PFSK-1 (cell line): ENCODE measurements at regions not wholly inside any gene's neighbourhood (a gene's known extent, or its start where the extent isn't known, plus 50 kb on each side); places are given as distances from the start of the nearest gene placed in this dataset.

Experiments
- FOXP2 ChIP-seq: optimal IDR thresholded peaks from 2 replicates; pipeline ENCODE3; 2011; ENCODE audit warnings: borderline replicate concordance, control low read depth, inconsistent platforms; ENCODE audit not compliant: insufficient read depth; ENCODE audit errors: extremely low read length, extremely low read depth
- POLR2AphosphoS5 ChIP-seq: IDR thresholded peaks from 2 replicates; pipeline ENCODE4 v1.6.1; 2012; ENCODE audit warnings: low read depth, mild to moderate bottlenecking, control low read depth, low read length, moderate library complexity
- TF ChIP-seq, protein P1 (sequence below), 2 experiments: IDR thresholded peaks; 2 replicates each; pipeline versions ENCODE4 v1.6.1 to v1.8.0; 2011 to 2012; ENCODE audit warnings: low read depth in 2 of 2, low read length in 2 of 2, control low read depth in 1 of 2, inconsistent platforms in 1 of 2, mild to moderate bottlenecking in 1 of 2, moderate library complexity in 1 of 2; ENCODE audit not compliant: insufficient read depth in 1 of 2

DNA sequence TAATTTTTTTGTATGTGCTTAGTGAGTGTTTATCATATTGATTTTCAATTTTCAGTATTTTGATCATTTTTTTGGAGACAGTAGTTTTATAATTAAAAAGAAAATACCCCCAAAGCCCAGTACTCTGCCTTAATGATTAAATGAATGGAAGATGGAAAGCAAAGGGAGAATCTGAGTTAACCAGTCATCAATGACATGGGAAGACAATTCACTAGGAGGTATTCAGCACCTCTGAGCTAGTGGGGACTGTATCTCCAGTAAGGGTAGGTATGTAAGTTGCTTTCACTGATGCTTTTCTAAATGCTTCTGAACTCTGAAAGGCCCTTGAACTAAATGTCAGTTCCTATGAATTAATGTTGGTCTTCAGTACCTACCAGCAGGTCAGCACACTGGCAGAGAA, 590.4 kb upstream of the DPPA4 start:
- TF ChIP-seq POLR2AphosphoS5: no peak
- no peak for TF ChIP-seq FOXP2
- TF ChIP-seq, protein P1, sequence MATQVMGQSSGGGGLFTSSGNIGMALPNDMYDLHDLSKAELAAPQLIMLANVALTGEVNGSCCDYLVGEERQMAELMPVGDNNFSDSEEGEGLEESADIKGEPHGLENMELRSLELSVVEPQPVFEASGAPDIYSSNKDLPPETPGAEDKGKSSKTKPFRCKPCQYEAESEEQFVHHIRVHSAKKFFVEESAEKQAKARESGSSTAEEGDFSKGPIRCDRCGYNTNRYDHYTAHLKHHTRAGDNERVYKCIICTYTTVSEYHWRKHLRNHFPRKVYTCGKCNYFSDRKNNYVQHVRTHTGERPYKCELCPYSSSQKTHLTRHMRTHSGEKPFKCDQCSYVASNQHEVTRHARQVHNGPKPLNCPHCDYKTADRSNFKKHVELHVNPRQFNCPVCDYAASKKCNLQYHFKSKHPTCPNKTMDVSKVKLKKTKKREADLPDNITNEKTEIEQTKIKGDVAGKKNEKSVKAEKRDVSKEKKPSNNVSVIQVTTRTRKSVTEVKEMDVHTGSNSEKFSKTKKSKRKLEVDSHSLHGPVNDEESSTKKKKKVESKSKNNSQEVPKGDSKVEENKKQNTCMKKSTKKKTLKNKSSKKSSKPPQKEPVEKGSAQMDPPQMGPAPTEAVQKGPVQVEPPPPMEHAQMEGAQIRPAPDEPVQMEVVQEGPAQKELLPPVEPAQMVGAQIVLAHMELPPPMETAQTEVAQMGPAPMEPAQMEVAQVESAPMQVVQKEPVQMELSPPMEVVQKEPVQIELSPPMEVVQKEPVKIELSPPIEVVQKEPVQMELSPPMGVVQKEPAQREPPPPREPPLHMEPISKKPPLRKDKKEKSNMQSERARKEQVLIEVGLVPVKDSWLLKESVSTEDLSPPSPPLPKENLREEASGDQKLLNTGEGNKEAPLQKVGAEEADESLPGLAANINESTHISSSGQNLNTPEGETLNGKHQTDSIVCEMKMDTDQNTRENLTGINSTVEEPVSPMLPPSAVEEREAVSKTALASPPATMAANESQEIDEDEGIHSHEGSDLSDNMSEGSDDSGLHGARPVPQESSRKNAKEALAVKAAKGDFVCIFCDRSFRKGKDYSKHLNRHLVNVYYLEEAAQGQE (IDR thresholded peaks at IDR 0.05; ENCODE audit: insufficient read depth in 1 of 2, low read depth in 2 of 2, low read length in 2 of 2): no peak
